GM13976 (cell line): ENCODE measurements at regions not wholly inside any gene's neighbourhood (a gene's known extent, or its start where the extent isn't known, plus 50 kb on each side); places are given as distances from the start of the nearest gene placed in this dataset.

Source experiments
- DNase-seq: peaks from one replicate; pipeline ENCODE4 v3.0.0; 2012; ENCODE audit warnings: low spot score
- in situ Hi-C: fragments of 300-500 bp; cut with MboI; formaldehyde crosslinking; loops from one replicate; pipeline ENCODE4 v1.12.0; 2022; ENCODE audit warnings: low sequenced_read_pairs, mixed read lengths, inconsistent platforms; ENCODE audit not compliant: unreplicated experiment
- TF ChIP-seq, protein P1 (sequence below): IDR thresholded peaks from 2 replicates; pipeline ENCODE4 v1.5.1; 2012; ENCODE audit warnings: borderline replicate concordance, mild to moderate bottlenecking; ENCODE audit not compliant: insufficient read depth; ENCODE audit errors: extremely low read depth, missing control alignments, control extremely low read depth

DNA sequence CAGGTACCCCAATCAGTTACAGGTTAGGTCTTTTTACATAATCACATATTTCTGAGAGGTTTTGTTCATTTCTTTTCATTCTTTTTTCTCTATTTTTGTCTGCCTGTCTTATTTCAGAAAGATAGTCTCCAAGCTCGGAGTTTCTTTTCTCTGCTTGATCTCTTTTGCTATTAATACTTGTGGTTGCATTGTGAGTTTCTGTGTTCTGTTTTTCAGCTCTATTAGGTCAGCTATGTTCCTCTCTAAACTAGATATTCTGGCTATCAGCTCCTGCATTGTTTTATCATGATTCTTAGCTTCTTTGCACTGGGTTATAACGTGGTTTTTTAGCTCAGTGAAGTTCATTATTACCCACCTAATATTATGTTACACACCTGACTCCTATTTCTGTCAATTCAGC, 914.1 kb downstream of the TRHDE start:
- in situ Hi-C loops, result no loop called here
- TF ChIP-seq, protein P1, sequence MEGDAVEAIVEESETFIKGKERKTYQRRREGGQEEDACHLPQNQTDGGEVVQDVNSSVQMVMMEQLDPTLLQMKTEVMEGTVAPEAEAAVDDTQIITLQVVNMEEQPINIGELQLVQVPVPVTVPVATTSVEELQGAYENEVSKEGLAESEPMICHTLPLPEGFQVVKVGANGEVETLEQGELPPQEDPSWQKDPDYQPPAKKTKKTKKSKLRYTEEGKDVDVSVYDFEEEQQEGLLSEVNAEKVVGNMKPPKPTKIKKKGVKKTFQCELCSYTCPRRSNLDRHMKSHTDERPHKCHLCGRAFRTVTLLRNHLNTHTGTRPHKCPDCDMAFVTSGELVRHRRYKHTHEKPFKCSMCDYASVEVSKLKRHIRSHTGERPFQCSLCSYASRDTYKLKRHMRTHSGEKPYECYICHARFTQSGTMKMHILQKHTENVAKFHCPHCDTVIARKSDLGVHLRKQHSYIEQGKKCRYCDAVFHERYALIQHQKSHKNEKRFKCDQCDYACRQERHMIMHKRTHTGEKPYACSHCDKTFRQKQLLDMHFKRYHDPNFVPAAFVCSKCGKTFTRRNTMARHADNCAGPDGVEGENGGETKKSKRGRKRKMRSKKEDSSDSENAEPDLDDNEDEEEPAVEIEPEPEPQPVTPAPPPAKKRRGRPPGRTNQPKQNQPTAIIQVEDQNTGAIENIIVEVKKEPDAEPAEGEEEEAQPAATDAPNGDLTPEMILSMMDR, result no peak
- no peak for DNase-seq

DNA sequence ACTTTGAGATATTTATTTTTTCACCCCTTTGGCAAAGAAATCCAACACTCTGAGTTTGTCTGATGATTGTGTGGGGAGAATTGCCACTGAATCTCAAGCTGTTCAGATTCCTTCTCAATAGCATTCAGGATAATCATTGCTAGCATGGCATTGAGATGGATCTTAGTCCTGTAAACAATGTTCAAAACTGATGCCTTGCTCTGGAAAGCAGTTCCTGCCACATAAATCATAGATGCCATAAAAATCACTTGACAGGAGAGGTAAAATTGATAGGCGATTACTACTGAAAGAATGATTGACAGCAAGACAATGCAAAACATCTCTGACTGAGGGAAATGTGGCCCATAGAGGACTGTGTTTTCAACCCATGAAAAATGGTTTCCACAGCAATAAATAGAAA, 915.6 kb downstream of the TRHDE start:
- no peak for DNase-seq
- in situ Hi-C loops, result no loop called here
- TF ChIP-seq, protein P1, result no peak

DNA sequence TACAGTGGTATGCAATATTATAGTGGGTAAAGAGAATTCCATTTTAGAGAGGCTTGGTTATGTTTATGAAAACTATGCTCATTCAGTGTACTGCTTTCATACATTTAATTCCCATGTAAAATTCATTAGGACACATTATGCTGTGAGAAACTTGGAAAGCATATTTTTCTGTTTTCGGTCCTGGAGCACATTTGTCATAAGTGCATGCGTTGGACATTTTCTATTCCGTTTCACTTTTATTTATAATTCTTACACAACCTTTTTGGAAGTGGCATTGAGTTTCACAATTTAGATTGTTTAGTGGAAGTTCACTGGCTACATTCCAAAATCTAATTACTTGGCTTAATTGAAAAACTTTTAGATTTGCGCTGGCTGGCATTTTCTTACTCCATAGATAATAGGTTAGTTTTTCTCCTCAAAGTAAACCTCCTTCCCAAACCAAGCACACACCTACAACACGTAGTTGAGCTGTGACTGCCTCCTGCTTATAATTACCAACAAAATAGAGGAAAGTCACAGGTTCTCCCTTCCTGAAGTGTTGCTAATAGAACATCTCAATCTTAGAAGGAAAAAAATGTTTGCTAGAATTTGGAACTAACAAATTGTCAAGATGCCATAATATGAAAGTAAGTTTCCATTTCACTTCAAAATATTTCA, 938.5 kb downstream of the TRHDE start:
- in situ Hi-C loops, result no loop called here
- DNase-seq, result no peak

DNA sequence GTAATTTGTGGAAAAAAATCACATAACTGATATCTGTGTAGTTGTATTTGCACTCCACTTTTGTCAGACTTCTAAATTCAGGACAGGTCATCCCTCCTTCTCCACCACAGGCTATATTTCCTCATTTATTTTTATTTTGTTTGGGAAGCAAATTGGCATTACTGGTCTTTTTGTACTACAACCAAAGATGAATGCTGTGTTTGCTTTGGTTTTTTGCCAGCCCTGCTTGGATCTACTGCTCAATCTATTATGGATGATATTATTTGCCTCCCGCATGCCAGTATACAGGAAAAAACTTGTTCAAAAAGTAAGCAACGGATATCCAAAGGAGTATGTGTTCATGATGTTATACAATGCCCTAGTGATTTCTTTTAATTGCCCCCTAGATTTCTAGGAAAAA, 948.8 kb downstream of the TRHDE start:
- DNase-seq, result no peak
- TF ChIP-seq, protein P1, result no peak
- in situ Hi-C loops, result no loop called here

More for the DNA sequence above, 938.5 kb downstream of the TRHDE start:
- TF ChIP-seq, protein P1, result no peak

DNA sequence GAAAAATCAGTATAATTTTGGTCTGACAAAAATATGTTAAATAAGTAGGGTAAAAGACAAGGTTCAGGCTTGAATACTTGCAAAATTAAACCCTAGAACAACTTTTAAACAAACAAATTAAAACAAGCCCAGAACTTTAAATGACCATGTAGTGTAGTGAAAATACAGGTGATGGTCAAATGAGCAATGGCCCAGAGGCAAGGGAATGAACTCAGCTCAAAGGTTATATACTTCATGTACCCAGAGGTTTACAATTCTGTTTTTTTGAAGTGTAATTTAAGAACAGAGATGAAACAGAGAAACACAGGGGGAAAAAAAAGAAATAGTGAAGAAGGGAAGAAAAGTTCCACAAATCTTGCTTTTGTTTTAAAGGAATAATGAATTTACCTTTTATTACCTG, 949.2 kb downstream of the TRHDE start:
- in situ Hi-C loops, result no loop called here
- DNase-seq, result no peak
- TF ChIP-seq, protein P1, result no peak

DNA sequence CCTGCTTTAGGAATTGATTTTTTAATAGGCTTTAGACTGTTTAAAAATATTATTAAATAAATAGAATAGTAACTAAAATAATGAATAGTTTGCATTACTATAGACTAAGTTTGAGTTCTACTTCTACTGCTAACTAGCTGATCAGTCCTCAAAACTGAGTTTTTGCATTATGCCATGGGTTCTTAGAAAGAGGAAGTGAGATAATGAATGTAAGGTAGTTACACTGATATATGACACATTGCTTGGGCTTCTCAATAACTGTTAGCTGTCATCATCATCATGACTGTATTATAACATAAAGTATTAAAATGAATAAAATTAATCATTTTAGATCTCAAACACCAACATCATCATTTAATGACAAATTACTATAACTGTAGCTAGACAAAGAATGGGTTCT, 949.7 kb downstream of the TRHDE start:
- DNase-seq, result no peak
- in situ Hi-C loops, result no loop called here
- TF ChIP-seq, protein P1, result no peak
